Esophagus squamous epithelium (tissue), 4 donors: ENCODE measurements at regions not wholly inside any gene's neighbourhood (a gene's known extent, or its start where the extent isn't known, plus 50 kb on each side); places are given as distances from the start of the nearest gene placed in this dataset.

ENCODE experiments used
- CTCF ChIP-seq, 6 experiments: fragments of 450-650 bp in 4 of 6; fragments of 200-600 bp in 2 of 6; sonication (generic) in 2 of 6; IDR thresholded peaks; one replicate each; pipeline ENCODE4 v1.5.1; 2016 to 2019; ENCODE audit warnings: antibody characterized with exemption in 6 of 6, mild to moderate bottlenecking in 4 of 6, moderate library complexity in 4 of 6
- POLR2A ChIP-seq, 4 donors: fragments of 450-650 bp; IDR thresholded peaks; one replicate each; pipeline ENCODE4 v1.6.1; 2017; ENCODE audit warnings: antibody characterized with exemption in 4 of 4, mild to moderate bottlenecking in 4 of 4, moderate library complexity in 3 of 4

GRCh38 chr6:166853371-166854325, 102.7 kb downstream of the RNASET2 start:
- no peak for TF ChIP-seq CTCF (IDR thresholded peaks at IDR 0.05)
- no peak for TF ChIP-seq POLR2A (IDR thresholded peaks at IDR 0.05)
